GM21381 (cell line): ENCODE measurements at regions not wholly inside any gene's neighbourhood (a gene's known extent, or its start where the extent isn't known, plus 50 kb on each side); places are given as distances from the start of the nearest gene placed in this dataset.

Source experiments
- ATAC-seq: cut with Tn5 transposase; IDR thresholded peaks from one replicate; pipeline ENCODE4 v1.9.1; 2021; ENCODE audit warnings: mild to moderate bottlenecking, moderate library complexity; ENCODE audit not compliant: unreplicated experiment

DNA sequence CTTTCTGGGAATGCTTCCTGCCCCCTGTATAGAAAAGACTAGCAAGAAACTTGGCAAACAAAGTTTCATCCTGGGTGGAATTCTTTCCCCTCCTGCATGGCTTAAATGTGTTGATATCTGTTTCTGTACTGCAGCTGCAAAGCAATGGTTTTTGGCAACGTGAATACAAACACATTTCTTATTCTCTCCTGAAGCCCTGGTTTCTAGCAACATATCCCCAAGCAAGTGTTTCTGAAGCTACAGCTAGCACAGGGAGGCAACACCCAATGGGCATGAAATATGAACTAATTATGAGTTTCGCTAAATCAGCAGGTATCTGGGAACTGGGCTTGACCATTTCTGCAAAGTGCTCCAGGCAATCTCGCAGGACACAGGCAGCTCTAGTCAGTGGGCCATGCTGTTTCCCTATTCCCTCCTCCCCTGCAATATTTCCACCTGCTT lies 392.3 kb upstream of the TMPO start:
- no peak for ATAC-seq

DNA sequence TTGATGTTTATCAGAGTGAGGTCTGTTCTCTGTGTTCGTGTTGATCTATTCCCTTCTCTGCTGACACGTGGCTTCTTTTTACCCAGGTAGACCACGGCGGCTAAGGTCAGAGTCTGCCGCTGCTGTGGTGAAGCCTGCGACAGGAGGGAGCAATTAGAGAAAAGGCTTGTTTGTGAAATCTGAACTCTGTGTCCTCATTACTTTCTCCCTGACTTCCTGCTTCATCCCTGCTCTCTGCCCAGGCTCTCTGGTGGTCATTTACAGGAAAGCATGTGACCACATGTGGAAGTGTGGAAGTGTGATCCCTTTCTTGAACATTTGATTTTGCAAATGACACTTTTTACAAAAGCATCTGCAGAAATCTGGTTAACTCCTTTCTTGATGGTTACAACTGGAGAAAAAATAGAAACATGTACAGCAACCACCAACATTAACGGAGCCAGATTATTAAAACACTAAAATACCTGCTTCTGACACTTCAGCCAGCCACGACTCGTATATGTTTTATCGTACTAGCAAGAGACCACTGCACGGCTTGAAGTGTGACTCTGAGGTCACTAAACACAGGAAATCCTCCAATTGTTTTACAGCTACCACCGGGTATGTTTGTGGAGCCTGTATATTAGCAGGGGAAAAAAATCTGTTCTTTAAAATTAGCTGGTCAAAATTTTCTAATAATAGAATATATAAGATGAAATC lies 388.6 kb upstream of the TMPO start:
- no peak for ATAC-seq

DNA sequence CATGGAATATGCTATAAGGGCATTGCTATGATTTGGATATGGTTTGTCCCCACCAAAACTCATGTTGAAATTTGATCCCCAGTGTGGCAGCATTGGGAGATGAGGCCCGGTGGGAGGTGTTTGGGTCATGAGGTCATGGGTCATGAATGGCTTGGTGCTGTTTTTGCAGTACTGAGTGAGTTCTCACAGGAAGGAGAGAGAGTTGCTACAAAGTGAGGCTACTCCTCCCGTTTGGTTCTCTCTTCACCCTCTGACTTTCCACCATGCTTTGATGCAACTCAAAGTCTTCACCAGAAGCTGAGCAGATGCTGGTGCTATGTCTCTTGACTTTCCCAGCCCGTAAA lies 388.1 kb upstream of the TMPO start:
- ATAC-seq = no peak

DNA sequence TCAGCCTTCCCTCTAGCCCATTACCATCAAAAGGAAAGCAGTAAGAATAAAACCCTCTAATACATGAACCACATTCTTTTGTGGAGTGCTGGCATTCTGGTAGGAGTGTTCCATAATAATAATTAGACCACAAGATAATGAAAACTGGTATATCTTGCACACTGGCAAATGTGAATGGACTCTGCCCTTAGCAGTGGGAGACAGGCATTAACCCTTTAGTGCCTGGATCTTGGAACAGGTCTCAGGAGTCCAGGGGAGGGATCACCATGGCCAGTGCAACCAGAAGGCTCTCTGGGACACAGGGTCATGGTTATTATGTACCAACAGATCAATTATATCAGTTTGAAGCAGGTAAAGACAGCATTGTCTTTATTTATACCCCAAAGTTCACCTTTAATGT lies 387.5 kb upstream of the TMPO start:
- no peak for ATAC-seq

DNA sequence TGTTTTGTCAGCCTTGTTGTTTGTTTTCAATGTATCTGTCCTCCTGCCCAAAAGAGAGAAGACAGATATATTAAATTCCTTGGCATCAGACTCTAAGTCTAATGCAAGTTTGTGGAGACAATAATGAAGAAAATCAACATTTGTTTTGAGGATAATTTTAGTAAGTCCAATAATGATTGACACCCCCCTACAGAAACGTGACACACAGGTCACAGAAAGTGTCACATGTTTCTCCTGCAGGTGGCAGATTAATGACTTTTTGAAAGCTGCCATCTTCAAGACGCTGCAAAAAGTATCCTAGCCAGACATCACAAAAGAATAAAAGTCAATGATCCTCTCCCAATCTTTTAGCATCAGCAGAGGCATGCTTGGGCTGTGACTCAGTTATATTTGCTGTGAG lies 378.8 kb upstream of the TMPO start:
- ATAC-seq = no peak

DNA sequence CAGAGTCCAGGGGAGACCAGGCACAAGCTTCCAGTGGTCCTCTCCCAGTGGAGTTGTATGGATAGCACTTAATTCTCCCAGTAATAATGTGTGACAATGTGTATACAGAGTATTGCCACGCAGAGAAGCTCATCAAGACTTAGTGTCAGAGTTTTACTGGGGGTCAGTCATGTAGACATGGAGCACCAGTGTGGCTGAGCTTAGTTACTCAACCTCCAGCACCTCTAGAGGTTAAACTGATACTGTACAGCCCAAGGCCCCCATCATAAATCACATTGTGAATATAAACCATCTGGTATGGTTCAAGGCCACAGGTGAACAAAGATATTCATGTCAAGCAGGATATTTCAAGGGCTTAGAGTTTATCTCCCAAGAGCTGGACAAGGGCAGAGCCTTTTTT lies 378.1 kb upstream of the TMPO start:
- no peak for ATAC-seq

DNA sequence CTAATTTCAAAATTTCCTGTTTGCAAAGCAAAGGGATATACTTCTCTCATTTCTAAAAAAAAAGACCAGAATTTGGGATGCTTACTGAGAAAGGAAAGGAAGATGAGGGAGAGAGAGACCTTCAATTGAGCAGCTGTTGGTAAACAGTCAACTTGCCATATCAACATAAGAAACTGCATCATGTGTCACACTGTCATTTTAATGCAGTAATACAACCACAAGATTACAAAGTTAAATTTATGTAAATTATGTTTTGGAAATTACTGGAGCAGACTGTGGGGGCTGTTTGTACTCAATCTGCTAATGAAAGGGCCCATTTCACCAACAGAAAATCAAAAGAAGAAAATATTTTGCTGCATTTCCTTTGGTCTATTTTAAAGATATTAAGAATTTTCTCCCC lies 370.4 kb upstream of the TMPO start:
- ATAC-seq = no peak

DNA sequence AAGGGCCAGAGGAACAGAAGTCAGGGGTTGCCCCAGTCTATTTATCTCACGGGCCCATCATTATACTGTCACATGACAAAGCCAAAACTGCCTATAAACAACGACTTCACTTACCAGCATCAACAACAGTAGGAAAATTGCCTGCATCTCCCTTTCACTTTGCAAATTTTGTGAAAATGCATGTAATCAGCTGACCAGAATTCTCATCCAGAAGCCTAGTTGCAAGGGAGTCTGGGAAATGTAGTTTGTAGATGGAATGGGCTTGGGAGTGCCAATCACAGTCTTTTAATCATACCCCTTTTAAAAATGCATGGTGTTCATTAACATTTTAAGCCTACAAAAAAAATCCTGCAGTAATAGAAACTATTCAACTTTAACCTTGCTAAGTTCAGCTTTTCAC lies 369.3 kb upstream of the TMPO start:
- ATAC-seq = no peak

DNA sequence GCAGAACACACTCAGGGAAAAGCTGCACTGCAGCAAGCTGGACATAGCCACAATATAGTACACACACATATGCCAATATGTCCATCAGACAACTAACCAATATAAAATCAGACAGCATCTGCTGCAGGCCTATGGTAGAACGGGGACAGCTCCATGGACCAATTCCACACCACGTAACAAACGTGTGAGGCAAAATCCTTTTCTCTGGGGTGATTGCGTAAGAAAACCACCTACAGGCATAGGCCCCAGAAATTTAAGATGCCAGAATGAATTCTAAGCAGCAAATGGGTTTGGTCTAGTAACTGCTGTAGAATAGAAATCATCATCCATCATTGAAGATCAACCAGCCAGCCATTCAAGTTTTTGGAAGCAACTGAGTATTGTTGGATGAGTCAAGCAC lies 368.9 kb upstream of the TMPO start:
- ATAC-seq = no peak

DNA sequence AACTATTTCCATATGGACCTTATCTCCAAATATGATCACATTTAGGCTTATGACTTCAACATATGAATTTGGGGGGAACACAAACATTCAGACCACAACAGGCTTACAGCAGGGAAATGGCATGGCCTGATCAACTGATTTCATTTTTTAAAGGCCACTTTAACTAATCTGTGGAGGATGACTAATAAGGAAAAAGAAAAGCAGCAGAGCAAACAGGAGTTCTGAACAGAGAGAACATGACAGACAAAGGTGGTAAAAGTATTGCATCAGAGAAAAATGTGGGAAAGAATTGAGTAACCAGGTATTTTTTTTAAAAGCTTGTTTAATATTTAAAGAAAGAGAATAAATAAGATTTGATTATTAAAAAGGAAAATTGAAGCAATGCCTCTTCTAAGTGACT lies 366.1 kb upstream of the TMPO start:
- ATAC-seq = peak; percentile 54

DNA sequence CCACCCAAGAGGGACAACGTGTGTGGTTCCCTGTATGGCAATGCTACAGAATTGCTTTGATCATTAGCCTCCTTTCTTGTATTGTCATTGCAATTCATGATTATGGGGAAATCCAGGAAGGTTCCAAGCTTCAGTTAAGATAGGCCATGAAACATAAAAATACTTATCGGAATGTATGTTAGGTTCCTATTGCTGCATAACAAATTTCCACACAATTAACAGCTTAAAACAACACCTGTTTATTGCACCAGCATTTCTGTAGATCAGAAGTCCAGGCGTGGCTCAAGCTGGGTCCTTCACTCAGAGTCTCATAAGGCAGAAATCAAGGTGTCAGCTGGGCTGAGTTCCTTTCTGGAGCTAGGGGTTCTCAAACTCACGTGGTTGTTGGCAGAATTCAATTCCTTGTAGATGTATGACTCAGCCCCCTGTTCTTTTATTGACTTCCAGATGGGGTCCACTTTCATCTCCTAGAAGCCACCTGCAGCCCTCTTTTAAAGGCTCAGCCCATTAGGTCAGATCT lies 365.6 kb upstream of the TMPO start:
- no peak for ATAC-seq

DNA sequence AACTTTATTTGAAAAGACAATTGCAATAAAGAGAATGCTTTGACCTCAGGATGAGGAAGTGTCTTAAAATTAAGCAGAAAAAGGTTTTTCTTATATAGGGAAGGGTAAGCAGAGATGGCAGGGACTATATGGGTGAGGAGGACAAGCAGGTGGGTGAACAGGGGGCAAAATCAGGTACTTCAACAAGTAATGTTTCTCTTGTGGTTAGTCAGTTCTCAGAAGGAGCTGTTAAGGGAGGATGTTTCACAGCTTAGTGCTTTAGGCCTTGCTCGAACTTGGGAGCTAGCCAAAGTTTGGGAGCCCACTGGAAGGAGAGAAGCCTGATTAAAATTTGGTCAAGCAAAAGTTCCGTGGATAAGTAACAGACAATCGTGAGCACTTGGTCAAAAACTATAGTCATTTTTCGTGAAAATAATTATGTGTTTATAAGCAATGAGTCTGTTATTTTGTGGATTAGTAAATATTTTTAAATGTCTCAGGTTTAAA lies 364.2 kb upstream of the TMPO start:
- no peak for ATAC-seq

DNA sequence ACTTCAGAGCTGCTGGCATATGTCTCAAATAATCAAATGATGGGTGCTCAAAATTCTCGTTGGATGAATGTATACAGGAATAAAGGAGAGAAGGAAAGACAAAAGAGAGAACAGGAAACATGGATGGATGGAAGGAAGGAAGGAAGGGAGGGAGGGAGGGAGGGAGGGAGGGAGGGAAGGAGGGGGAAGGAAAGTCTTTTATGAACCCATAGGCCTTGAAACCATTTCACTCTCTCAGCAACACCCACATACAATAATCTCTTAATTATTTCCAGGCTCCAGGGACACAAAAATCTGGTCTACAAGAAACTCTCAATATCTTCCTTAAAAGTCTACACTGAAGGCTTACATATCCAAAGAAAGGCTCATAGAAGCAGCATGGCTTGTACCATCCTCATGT lies 363.4 kb upstream of the TMPO start:
- no peak for ATAC-seq

DNA sequence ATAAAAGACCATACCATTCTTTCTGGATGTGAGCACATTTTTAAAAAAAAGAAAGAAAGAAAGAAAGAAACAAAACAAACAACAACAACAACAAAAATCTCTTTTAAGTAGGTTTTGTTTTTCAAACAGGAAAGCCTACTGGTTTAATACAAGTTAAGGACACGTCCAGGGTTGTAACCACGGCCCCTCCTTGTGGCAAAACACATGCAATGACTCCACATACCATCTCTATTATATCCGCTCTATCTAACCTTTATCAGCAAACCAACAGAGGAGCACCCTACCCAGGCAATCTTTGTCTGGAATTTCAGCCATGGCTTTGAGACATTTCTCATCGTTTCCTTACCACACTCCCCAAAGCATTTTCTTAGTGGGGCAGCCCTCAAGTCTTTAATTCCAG lies 360.5 kb upstream of the TMPO start:
- ATAC-seq = no peak

DNA sequence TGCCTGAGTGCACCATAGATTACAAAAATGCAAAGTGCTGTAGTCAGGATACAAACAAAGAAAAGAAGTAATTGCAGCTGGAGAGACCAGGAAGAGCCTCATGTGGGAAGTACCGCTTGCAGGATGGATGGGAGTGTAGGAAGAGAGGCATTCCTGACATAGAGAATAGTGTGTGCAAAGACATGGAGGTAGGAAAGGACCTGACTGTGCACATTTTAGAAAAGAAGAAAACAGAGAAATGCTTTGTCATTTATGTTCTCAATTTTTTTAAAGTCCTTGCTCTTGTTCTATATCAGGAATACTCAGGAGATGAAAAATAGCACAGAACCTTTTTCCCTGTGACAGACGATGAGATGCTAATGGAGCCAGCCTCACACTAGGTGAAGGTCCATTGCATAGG lies 358.7 kb upstream of the TMPO start:
- ATAC-seq = no peak

DNA sequence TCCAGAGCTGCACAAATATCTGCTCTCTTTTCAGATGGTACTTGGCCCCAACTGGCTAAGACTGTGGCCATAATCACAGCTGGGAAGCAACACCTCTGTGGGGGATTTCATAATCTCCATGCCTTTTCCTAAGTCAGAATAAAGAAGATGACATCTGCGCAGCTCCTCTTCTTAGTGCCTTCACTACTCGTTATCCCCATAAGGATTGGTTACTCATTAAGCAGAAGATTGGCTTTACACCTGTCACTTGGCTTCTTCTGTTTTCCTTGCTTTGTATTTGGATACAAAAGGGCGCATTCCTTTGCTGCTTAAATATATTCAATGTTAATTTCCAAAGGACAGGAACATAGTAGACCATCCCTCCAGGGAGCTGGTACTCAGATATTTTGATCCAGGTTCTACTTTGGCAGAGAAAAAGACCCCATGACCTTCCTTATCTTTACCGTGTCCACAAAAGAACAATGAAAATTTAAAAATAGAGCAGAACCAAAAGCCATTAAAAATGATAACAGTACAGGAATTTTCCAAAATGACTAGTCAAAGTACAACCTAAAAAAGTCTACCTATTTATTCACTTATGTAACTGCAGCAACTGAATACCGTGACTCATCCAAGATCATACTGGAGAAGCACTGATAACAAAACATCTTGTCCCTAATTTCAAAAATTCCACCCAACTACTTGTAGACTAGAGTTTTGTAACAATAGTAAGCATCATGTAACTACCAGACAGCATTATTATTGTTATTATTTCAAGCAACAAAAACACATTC lies 352.3 kb upstream of the TMPO start:
- no peak for ATAC-seq

DNA sequence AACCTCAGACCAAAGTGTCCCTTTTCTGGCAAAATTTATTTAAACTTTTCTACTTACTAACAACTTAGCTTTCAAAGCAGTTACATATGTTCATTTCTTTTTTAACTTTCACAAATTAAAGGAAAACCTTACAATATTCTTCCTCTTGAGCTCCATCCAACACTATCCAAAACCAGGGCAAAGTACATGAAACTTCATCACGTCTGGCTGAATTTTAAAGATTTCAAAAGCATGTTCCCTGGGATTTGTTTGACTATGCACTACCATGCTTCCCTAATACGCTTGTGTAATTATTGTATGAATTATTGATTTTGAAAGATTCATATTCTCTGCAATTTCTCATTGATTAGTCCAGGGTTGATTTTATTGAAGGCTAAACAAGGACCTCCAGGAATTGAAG lies 343.1 kb upstream of the TMPO start:
- no peak for ATAC-seq

DNA sequence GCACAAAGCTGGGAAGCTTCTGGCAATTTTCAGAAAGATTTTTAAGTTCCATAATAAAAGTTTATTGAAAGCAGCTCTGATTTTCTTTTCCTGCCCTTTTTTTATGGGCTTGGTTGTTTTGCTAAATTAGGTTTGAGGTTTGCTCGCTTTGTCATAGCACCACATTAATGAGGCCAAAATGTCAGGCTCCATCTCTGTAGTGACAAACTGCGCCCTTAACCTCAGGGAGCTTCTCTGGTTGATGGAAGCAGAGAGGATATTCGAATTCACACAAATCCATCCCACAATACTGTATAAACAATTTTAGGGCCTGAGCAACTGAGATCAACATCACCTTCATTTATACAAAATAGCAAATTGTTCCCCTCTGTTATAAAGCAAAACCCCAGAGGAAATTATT lies 342.6 kb upstream of the TMPO start:
- no peak for ATAC-seq

DNA sequence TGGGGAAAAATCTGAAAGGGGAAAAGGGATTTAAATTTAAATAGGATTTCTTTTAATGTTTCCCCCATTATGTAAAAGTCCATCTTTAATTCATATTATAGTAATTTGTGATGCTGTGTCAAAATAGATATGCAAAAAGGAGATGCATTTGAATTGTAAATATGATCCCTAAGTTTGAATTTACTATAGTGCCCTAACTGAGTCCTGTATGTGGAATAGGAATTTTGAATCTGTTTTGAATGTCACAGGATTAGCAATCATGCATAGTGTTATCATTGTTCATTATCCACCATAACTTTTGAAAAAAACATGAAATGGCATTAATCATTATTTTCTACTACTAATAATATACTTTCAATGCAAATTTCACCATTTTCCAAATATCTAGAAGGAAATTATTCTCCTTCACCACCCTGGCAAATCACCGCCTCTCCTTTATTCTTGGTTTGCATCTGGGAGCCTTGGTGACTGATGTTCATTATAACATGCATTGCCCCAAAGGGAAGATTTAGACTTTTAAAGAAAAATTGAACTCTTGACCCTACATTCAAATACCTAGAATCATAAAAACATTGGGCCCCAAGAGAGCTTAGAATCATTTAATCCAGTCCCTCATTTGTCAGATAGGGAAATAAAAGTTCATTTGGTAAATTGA lies 341.5 kb upstream of the TMPO start:
- no peak for ATAC-seq

DNA sequence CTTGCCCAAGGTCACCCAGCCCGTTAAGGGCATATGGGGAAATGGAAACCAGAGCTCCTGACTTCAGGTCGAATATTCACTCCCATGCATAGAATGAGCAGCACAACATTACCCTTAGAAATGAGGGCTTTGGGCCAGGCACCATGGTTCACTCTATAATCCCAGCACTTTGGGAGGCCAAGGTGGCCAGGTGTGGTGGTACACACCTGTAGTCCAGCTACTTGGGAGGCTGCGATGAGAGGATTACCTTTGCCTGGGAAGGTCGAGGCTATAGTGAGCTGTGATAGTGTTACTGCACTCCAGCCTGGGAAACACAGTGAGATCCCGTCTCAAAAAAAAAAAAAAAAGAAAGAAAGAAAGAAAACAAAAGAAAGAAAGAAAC lies 341.0 kb upstream of the TMPO start:
- ATAC-seq = no peak

DNA sequence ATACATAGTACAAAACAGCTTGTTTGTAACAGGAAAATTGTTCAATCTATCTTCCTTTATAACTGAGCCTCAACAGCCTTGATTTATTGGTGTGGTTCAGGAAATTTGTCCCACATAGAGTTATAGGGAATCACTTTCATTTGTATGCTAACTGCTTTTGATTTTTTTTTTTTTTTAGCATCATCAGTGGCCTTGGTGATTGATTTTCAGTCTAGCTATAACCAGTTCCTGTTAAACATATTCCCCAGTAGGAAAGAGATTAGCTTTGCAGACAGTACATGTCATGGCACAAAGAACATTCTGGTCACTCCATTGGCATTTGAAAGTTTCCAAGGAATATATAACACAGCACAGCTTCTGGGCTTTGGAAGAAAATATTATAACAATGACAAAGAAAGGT lies 337.3 kb upstream of the TMPO start:
- no peak for ATAC-seq

DNA sequence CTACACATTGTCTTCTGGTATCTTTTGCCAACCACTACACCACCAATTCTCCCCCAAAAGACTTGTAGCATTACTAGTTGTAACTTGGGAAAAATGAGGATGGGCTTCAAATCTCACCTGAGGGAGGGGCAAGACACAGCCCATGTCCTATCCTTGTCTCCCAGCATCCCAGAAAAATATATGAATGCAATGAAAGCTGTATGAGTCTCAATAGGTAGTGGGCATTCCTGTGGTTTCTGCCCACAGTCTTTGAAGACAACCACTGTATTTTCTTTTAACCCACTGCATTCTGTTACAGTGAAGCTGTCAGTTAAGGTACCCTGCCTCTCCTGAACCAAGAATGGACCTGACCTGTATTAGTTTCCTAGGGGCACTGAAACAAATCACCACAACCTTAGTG lies 336.2 kb upstream of the TMPO start:
- no peak for ATAC-seq
